ENCODE measurements at regions not wholly inside any gene's neighbourhood (a gene's known extent, or its start where the extent isn't known, plus 50 kb on each side); places are given as distances from the start of the nearest gene placed in this dataset.

DNA sequence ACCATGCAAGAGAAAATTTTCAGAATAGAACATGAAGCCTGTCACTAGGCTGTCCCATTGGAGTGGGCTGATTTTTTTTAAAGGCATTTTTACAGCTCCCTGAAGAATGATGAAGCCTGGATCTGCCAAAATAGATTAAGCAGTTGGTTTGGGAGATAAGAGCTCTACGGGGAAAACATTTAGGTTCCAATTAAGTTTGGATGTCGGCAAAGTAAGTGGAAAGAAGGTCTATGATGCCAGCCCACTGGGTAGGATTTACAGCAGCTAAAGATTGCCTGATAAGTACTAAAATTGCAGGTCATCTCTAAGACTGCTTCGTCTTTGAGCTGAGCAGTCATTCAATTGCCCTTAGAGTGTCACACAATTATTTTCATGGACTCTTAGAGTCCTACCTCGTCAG is 939.2 kb upstream of the CELF2 start:
- TF ChIP-seq CTCF (IDR thresholded peaks at IDR 0.05; ENCODE audit: low read depth, low read length, missing input control): no peak
- no peak for TF ChIP-seq TAF1 (conservative IDR thresholded peaks at IDR 0.05)
- TF ChIP-seq, protein P1, sequence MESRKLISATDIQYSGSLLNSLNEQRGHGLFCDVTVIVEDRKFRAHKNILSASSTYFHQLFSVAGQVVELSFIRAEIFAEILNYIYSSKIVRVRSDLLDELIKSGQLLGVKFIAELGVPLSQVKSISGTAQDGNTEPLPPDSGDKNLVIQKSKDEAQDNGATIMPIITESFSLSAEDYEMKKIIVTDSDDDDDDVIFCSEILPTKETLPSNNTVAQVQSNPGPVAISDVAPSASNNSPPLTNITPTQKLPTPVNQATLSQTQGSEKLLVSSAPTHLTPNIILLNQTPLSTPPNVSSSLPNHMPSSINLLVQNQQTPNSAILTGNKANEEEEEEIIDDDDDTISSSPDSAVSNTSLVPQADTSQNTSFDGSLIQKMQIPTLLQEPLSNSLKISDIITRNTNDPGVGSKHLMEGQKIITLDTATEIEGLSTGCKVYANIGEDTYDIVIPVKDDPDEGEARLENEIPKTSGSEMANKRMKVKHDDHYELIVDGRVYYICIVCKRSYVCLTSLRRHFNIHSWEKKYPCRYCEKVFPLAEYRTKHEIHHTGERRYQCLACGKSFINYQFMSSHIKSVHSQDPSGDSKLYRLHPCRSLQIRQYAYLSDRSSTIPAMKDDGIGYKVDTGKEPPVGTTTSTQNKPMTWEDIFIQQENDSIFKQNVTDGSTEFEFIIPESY (IDR thresholded peaks at IDR 0.05): no peak
- no peak for TF ChIP-seq JUND (IDR thresholded peaks at IDR 0.05)
- TF ChIP-seq HNF4G (IDR thresholded peaks at IDR 0.05): no peak
- TF ChIP-seq, protein P2, sequence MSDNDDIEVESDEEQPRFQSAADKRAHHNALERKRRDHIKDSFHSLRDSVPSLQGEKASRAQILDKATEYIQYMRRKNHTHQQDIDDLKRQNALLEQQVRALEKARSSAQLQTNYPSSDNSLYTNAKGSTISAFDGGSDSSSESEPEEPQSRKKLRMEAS (IDR thresholded peaks at IDR 0.05): no peak
- TF ChIP-seq SP1 (IDR thresholded peaks at IDR 0.05): no peak
- no peak for TF ChIP-seq NR2F2 (IDR thresholded peaks at IDR 0.05)
